GM23248 (cell line): ENCODE measurements at regions not wholly inside any gene's neighbourhood (a gene's known extent, or its start where the extent isn't known, plus 50 kb on each side); places are given as distances from the start of the nearest gene placed in this dataset.
"Not testable (repeated sequence)": the region's sequence is repeated elsewhere in the genome, so short reads cannot be mapped to it uniquely, and the experiment has no call there.

Experiments used
- EZH2 ChIP-seq: fragments of 200-600 bp; sonication (generic); IDR thresholded peaks from 2 replicates; pipeline ENCODE4 v1.6.1; 2018; ENCODE audit warnings: antibody characterized with exemption, mild to moderate bottlenecking; ENCODE audit not compliant: insufficient read depth, poor library complexity, severe bottlenecking
- EZH2phosphoT487 ChIP-seq: fragments of 200-600 bp; sonication (generic); IDR thresholded peaks from 2 replicates; pipeline ENCODE4 v1.6.1; 2018; ENCODE audit warnings: antibody characterized with exemption, moderate library complexity, mild to moderate bottlenecking, low read depth; ENCODE audit not compliant: insufficient read depth

DNA sequence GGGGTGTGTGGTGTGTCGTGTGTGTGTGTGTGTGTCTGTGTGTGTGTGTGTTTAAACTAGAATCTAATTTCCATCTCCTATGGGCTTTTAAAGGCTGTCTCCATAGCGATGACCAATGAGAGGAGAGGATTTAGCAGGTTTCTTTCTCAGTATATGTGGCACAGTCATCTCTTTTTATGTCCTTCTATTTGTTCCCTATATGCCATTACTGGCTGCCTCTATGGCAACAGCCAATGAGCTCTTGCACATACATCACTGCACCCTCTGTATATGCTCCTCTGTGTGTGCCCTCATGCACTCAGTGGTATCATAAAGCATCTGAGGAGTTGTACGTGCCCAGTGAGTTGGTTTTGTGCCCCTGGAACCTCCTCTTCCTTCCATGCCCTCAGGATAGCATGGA is 107.6 kb downstream of the GPR85 start:
- TF ChIP-seq EZH2, EZH2phosphoT487: not testable (repeated sequence)
